ENCODE measurements at regions not wholly inside any gene's neighbourhood (a gene's known extent, or its start where the extent isn't known, plus 50 kb on each side); places are given as distances from the start of the nearest gene placed in this dataset.

DNA sequence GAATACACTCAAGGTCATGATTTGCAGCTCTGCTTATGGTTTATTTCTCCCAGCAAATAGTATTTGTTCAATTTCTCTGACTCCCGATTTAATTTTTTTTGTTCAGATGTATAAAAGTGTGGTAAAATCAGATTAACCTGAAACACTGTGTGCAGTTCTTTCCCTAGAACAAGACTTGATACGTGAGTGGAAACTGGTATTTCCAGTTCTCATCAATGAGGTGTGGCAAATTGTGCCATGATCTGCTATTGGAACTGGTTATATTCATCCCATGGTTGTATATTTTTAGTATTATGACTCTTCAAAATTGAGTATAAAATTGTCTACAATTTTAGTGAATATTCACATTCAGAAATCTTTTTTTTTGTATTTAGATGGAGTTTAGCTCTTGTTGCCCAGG, 76.8 kb upstream of the IVNS1ABP start (continued):
- TF ChIP-seq TAF15 (IDR thresholded peaks at IDR 0.05; ENCODE audit: low read depth, low read length, poor library complexity, severe bottlenecking) = no peak
- TF ChIP-seq REL (CRISPR knock-in tag; conservative IDR thresholded peaks at IDR 0.05) = no peak
- TF ChIP-seq, protein P1, sequence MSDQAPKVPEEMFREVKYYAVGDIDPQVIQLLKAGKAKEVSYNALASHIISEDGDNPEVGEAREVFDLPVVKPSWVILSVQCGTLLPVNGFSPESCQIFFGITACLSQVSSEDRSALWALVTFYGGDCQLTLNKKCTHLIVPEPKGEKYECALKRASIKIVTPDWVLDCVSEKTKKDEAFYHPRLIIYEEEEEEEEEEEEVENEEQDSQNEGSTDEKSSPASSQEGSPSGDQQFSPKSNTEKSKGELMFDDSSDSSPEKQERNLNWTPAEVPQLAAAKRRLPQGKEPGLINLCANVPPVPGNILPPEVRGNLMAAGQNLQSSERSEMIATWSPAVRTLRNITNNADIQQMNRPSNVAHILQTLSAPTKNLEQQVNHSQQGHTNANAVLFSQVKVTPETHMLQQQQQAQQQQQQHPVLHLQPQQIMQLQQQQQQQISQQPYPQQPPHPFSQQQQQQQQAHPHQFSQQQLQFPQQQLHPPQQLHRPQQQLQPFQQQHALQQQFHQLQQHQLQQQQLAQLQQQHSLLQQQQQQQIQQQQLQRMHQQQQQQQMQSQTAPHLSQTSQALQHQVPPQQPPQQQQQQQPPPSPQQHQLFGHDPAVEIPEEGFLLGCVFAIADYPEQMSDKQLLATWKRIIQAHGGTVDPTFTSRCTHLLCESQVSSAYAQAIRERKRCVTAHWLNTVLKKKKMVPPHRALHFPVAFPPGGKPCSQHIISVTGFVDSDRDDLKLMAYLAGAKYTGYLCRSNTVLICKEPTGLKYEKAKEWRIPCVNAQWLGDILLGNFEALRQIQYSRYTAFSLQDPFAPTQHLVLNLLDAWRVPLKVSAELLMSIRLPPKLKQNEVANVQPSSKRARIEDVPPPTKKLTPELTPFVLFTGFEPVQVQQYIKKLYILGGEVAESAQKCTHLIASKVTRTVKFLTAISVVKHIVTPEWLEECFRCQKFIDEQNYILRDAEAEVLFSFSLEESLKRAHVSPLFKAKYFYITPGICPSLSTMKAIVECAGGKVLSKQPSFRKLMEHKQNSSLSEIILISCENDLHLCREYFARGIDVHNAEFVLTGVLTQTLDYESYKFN (CRISPR knock-in tag; conservative IDR thresholded peaks at IDR 0.05) = no peak
- TF ChIP-seq ZNF670 (CRISPR knock-in tag; IDR thresholded peaks at IDR 0.05; ENCODE audit: borderline replicate concordance) = no peak
- TF ChIP-seq RBFOX2 (IDR thresholded peaks at IDR 0.05; ENCODE audit: low read depth, low read length) = no peak
- TF ChIP-seq MZF1 (CRISPR knock-in tag; IDR thresholded peaks at IDR 0.05; ENCODE audit: borderline replicate concordance) = no peak

GRCh38 chr1:185393205-185393604, 76.2 kb upstream of the IVNS1ABP start:
- H3K4me2 ChIP-seq (ENCODE audit: low read depth, low read length) = no peak overlapping the region
- no peaks in the 10 kb centered on the region for H4K20me1 ChIP-seq (ENCODE audit: insufficient read depth, low read length)
- H3K27me3 ChIP-seq (ENCODE audit: control insufficient read depth in 1 of 2, insufficient read depth in 2 of 2, low read length in 2 of 2) = no peaks in the 10 kb centered on the region
- no peak overlapping the region for H3K9ac ChIP-seq (ENCODE audit: insufficient read depth, low read depth, low read length)
- H3K79me2 ChIP-seq (ENCODE audit: insufficient read depth, low read length) = no peaks in the 10 kb centered on the region
- TF ChIP-seq, protein P2, sequence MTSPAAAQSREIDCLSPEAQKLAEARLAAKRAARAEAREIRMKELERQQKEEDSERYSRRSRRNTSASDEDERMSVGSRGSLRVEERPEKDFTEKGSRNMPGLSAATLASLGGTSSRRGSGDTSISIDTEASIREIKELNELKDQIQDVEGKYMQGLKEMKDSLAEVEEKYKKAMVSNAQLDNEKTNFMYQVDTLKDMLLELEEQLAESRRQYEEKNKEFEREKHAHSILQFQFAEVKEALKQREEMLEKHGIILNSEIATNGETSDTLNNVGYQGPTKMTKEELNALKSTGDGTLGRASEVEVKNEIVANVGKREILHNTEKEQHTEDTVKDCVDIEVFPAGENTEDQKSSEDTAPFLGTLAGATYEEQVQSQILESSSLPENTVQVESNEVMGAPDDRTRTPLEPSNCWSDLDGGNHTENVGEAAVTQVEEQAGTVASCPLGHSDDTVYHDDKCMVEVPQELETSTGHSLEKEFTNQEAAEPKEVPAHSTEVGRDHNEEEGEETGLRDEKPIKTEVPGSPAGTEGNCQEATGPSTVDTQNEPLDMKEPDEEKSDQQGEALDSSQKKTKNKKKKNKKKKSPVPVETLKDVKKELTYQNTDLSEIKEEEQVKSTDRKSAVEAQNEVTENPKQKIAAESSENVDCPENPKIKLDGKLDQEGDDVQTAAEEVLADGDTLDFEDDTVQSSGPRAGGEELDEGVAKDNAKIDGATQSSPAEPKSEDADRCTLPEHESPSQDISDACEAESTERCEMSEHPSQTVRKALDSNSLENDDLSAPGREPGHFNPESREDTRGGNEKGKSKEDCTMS (CRISPR knock-in tag; conservative IDR thresholded peaks at IDR 0.05) = no peak
- TF ChIP-seq ZNF510 (CRISPR knock-in tag; IDR thresholded peaks at IDR 0.05; ENCODE audit: low read depth) (no peak), THAP8 (CRISPR knock-in tag; IDR thresholded peaks at IDR 0.05; ENCODE audit: borderline replicate concordance) (no peak), ETS1 (CRISPR knock-in tag; IDR thresholded peaks at IDR 0.05) (no peak)
- H3K9me3 ChIP-seq (ENCODE audit: low read length) = no peaks in the 10 kb centered on the region
- ATAC-seq (no peak), FAIRE-seq (no peak), DNase-seq (ENCODE audit: low spot score) (no peak)
- ChIA-PET POLR2A (interaction anchor here (0.7 kb wide), 1 partner anchor 76 kb away, joined by 3 read pairs; no protein-coding TSS in a partner anchor), CTCF (ENCODE audit: low intra/inter-chr PET ratio, low total read pairs) (no interaction called here)
- H2AFZ ChIP-seq (ENCODE audit: low read length) = no peak overlapping the region
- no peak overlapping the region for H3K4me3 ChIP-seq (replicated peaks in 1 of 3; ENCODE audit: insufficient read depth in 1 of 3, low read depth in 2 of 3, low read length in 3 of 3)
- H3K4me1 ChIP-seq (ENCODE audit: insufficient read depth, low read length) = no peaks in the 10 kb centered on the region
- no TSS peak for BruUV-seq (replicated peaks)
- no peaks in the 10 kb centered on the region for H3K36me3 ChIP-seq (replicated peaks in 1 of 2; ENCODE audit: control insufficient read depth in 1 of 2, insufficient read depth in 2 of 2, low read length in 2 of 2)
- intact Hi-C loops (cut with micrococcal nuclease; ENCODE audit: unreplicated experiment) (no loop called here), in situ Hi-C loops (cut with HindIII; ENCODE audit: extremely low pct_ligation_motif_present, low pct_unique_long_range_greater_than_20kb) (no loop called here)
- WGBS (ENCODE audit: low lambda C conversion rate) = 32% methylated on average over 4 of the region's 4 CpGs
- no peak overlapping the region for H3K27ac ChIP-seq (ENCODE audit: extremely low read length, insufficient read depth, low read length)
